NOMO-1 treated with dmso at 0.1 percent for 144 hours (cell line): ENCODE measurements at regions not wholly inside any gene's neighbourhood (a gene's known extent, or its start where the extent isn't known, plus 50 kb on each side); places are given as distances from the start of the nearest gene placed in this dataset.

Experiments
- DNase-seq: peaks from one replicate; lab custom pipeline; 2025; ENCODE audit not compliant: unreplicated experiment; lab: John Stamatoyannopoulos, UW

- DNase-seq = no peak
These were observed 191.5 kb downstream of the RAMP3 start for GRCh38 chr7:45349090-45349489.

- no peak for DNase-seq
These were observed 193.3 kb downstream of the RAMP3 start for GRCh38 chr7:45350896-45351295.

GRCh38 chr7:45358287-45358686, 200.7 kb downstream of the RAMP3 start:
- DNase-seq = no peak

- DNase-seq = no peak
These were observed 201.7 kb downstream of the RAMP3 start for GRCh38 chr7:45359250-45359649.

DNA sequence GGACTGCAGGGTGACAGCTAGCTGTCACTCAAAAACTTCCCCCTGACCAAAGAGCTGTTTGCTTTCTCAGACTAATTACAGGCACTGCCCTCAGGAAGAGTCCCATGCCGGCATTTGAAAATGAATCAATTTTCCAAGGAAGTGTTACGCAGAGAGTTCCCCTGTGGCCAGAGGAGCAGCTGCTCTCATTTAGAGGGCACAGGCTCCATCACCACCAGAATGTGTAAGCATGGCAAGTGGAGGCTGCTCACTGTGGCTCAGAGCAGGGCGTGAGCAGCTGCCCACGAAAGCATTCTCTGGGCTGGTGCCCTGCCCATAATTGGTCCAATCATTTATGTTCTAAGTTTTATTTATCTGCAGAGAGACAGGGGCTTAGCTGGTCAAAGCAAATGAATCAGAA, 202.2 kb downstream of the RAMP3 start:
- DNase-seq = no peak

GRCh38 chr7:45363669-45364068, 206.1 kb downstream of the RAMP3 start:
- DNase-seq = no peak

- no peak for DNase-seq
These were observed 207.8 kb downstream of the RAMP3 start for GRCh38 chr7:45365341-45365740.

GRCh38 chr7:45366475-45366874, 207.7 kb upstream of the ADCY1 start:
- no peak for DNase-seq

- DNase-seq = no peak
These were observed 207.1 kb upstream of the ADCY1 start for GRCh38 chr7:45367026-45367425.

GRCh38 chr7:45368129-45368807, 205.9 kb upstream of the ADCY1 start:
- no peak for DNase-seq

GRCh38 chr7:45384499-45384898, 189.7 kb upstream of the ADCY1 start:
- no peak for DNase-seq

GRCh38 chr7:45387837-45388236, 186.3 kb upstream of the ADCY1 start:
- no peak for DNase-seq

- no peak for DNase-seq
These were observed 184.9 kb upstream of the ADCY1 start for GRCh38 chr7:45389073-45389872.

- DNase-seq = no peak
These were observed 184.0 kb upstream of the ADCY1 start for GRCh38 chr7:45390180-45390579.

DNA sequence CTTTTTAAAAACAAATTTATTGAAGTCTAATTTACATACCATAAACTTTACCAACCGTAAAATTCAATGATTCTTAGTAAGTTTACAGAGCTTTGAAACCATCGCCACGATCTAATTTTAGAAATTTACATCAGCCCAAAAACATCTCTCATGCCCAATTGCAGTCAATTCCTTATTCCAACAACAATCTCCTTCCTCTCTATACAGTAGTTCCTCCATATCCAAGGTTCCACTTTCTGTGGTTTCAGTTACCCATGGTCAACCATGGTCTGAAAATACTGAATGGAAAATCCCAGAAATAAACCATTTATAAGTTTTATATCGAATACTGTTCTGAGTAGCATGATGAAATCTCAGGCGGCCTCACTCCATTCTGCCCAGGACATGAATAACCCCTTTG, 183.4 kb upstream of the ADCY1 start:
- no peak for DNase-seq

GRCh38 chr7:45391618-45392451, 182.3 kb upstream of the ADCY1 start:
- no peak for DNase-seq

- DNase-seq = no peak
These were observed 180.0 kb upstream of the ADCY1 start for GRCh38 chr7:45394117-45394708.

DNA sequence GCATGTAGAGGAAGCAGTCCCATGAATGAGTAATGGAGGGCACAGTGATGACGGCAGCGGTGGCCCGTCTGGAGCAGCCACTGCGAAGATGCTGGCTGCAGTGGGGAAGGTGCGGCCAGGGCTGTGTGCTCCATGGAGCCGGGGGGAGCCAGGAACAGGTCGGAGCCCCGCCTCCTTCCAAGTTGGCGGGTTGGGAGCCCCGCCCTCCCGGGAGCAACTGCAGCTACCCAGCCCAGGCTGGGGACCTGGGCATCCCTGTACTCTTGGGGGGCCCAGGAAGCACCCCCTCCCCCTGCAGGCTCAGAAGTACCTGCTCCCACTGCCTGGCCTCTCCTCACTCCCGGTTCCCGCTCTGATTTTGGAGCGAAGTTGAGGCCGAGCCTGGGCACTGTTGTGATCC, 175.1 kb upstream of the ADCY1 start:
- no peak for DNase-seq

DNA sequence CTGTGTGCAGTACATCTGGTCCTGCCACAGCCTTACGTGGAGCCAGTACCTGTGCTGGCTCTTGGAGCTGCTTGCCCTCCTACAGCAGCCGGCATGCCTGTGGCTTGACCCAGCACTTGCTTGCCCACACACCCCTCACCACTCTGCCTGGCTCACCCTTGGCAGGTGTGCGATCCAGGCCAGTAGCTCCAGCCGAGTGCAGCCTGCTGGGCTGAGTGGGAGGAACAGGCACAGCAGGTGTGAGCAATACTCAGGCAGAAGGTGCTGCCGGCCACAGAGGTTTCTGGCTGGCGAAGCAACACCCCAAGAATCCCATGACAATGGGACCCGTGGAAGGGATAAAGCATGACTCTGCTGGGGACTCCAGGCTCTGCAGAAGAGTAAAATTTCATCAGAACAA, 173.5 kb upstream of the ADCY1 start:
- DNase-seq = no peak

DNA sequence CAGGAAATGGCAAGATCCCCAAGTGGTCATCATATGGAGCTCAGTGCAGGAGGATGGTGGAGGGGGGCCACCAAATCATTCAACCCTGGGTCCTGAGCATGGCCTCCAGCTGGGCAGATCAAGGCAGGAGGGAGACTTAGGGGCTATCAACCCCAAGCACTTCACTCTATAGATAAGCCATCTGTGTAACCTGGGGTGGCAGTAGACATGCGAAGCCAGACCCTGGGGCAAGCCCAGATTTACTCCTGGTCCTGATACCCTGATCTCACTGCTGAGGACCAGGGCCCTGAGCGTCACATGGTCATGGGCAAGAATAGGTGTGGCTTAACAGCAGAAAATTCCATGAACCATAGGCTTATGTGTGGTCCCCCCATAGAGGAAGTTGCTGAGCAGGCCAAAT, 173.0 kb upstream of the ADCY1 start:
- DNase-seq = no peak

GRCh38 chr7:45401851-45402250, 172.3 kb upstream of the ADCY1 start:
- no peak for DNase-seq
